Stomach (tissue), 4 donors: ENCODE measurements at regions not wholly inside any gene's neighbourhood (a gene's known extent, or its start where the extent isn't known, plus 50 kb on each side); places are given as distances from the start of the nearest gene placed in this dataset.

Experiments
- EP300 ChIP-seq: sonication (generic); formaldehyde crosslinking; IDR thresholded peaks from one replicate; pipeline ENCODE4 v1.6.1; 2017; ENCODE audit warnings: antibody characterized with exemption
- POLR2A ChIP-seq, 4 donors: fragments of 450-650 bp; IDR thresholded peaks; one replicate each; pipeline ENCODE4 v1.6.1; 2016; ENCODE audit warnings: antibody characterized with exemption in 4 of 4, control low read depth in 2 of 4, mild to moderate bottlenecking in 1 of 4, moderate library complexity in 1 of 4
- POLR2AphosphoS5 ChIP-seq, 3 donors: sonication (generic); formaldehyde crosslinking; IDR thresholded peaks; one replicate each; pipeline ENCODE4 v1.6.1; 2016; ENCODE audit warnings: antibody characterized with exemption in 3 of 3
- TF ChIP-seq, protein P1 (sequence below), 7 experiments: fragments of 450-650 bp in 4 of 7; fragments of 200-600 bp in 3 of 7; sonication (generic) in 3 of 7; IDR thresholded peaks; one replicate each; pipeline ENCODE4 v1.5.1; 2016 to 2019; ENCODE audit warnings: antibody characterized with exemption in 7 of 7, control low read depth in 2 of 7, mild to moderate bottlenecking in 1 of 7

- TF ChIP-seq POLR2AphosphoS5 (IDR thresholded peaks at IDR 0.05) = no peak
- no peak for TF ChIP-seq POLR2A (IDR thresholded peaks at IDR 0.05)
- TF ChIP-seq, protein P1, sequence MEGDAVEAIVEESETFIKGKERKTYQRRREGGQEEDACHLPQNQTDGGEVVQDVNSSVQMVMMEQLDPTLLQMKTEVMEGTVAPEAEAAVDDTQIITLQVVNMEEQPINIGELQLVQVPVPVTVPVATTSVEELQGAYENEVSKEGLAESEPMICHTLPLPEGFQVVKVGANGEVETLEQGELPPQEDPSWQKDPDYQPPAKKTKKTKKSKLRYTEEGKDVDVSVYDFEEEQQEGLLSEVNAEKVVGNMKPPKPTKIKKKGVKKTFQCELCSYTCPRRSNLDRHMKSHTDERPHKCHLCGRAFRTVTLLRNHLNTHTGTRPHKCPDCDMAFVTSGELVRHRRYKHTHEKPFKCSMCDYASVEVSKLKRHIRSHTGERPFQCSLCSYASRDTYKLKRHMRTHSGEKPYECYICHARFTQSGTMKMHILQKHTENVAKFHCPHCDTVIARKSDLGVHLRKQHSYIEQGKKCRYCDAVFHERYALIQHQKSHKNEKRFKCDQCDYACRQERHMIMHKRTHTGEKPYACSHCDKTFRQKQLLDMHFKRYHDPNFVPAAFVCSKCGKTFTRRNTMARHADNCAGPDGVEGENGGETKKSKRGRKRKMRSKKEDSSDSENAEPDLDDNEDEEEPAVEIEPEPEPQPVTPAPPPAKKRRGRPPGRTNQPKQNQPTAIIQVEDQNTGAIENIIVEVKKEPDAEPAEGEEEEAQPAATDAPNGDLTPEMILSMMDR (IDR thresholded peaks at IDR 0.05) = no peak
- TF ChIP-seq EP300 = no peak
Observed at GRCh38 chr16:9509663-9510062, 418.2 kb downstream of the HAPSTR1 start.
